SK-N-SH treated with all-trans-retinoic acid at 6 μM for 48 hours (cell line): ENCODE measurements at regions not wholly inside any gene's neighbourhood (a gene's known extent, or its start where the extent isn't known, plus 50 kb on each side); places are given as distances from the start of the nearest gene placed in this dataset.

Experiments used
- ARNTL ChIP-seq: fragments of 450-650 bp; formaldehyde crosslinking; IDR thresholded peaks from 2 replicates; pipeline ENCODE4 v1.5.0; 2020; ENCODE audit warnings: low read depth, mild to moderate bottlenecking, moderate library complexity, borderline replicate concordance
- RARB ChIP-seq: fragments of 250-450 bp; sonication (Bioruptor Pico); IDR thresholded peaks from 2 replicates; pipeline ENCODE4 v1.8.0; 2021; ENCODE audit warnings: mild to moderate bottlenecking, moderate library complexity
- TOX ChIP-seq: fragments of 250-450 bp; sonication (Bioruptor Pico); IDR thresholded peaks from 2 replicates; pipeline ENCODE4 v1.8.0; 2021; ENCODE audit warnings: mild to moderate bottlenecking, moderate library complexity, borderline replicate concordance
- ZC3H10 ChIP-seq: fragments of 250-450 bp; sonication (Bioruptor Pico); IDR thresholded peaks from 2 replicates; pipeline ENCODE4 v1.5.1; 2021; ENCODE audit warnings: mild to moderate bottlenecking, moderate library complexity
- ZFP3 ChIP-seq: fragments of 250-450 bp; sonication (Bioruptor Pico); IDR thresholded peaks from 2 replicates; pipeline ENCODE4 v1.5.0; 2020; ENCODE audit warnings: mild to moderate bottlenecking, moderate library complexity
- ZFP30 ChIP-seq: fragments of 450-650 bp; formaldehyde crosslinking; IDR thresholded peaks from 2 replicates; pipeline ENCODE4 v1.5.0; 2022; ENCODE audit warnings: mild to moderate bottlenecking, moderate library complexity
- TF ChIP-seq, protein P1 (sequence below): fragments of 250-450 bp; sonication (Bioruptor Pico); IDR thresholded peaks from 2 replicates; pipeline ENCODE4 v1.5.0; 2020; ENCODE audit warnings: mild to moderate bottlenecking, moderate library complexity
- TF ChIP-seq, protein P2 (sequence below): fragments of 250-450 bp; sonication (Bioruptor Pico); IDR thresholded peaks from 2 replicates; pipeline ENCODE4 v1.5.1; 2021; ENCODE audit warnings: mild to moderate bottlenecking, moderate library complexity
- TF ChIP-seq, protein P3 (sequence below): fragments of 250-450 bp; sonication (Bioruptor Pico); IDR thresholded peaks from 2 replicates; pipeline ENCODE4 v1.8.0; 2020; ENCODE audit warnings: mild to moderate bottlenecking, moderate library complexity, borderline replicate concordance

DNA sequence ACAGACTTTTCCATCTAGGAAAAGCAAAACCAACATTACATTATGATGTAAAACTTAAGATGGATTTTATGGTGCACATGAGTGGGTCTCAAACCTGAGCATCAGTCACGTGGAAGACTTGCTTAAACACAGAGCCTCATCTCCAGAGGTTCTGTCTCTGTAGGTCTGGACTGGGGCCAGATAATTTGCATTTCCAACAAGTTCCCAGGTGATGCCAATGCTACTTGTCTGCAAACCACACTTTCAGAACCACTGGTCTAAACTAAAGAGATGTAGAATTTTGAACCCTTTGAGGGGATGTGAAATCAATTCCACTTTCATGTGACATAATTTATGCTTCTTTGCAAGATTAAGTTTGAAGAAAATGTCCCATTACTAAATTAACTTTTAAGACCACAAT, 522.8 kb downstream of the MBD2 start:
- TF ChIP-seq, protein P1, sequence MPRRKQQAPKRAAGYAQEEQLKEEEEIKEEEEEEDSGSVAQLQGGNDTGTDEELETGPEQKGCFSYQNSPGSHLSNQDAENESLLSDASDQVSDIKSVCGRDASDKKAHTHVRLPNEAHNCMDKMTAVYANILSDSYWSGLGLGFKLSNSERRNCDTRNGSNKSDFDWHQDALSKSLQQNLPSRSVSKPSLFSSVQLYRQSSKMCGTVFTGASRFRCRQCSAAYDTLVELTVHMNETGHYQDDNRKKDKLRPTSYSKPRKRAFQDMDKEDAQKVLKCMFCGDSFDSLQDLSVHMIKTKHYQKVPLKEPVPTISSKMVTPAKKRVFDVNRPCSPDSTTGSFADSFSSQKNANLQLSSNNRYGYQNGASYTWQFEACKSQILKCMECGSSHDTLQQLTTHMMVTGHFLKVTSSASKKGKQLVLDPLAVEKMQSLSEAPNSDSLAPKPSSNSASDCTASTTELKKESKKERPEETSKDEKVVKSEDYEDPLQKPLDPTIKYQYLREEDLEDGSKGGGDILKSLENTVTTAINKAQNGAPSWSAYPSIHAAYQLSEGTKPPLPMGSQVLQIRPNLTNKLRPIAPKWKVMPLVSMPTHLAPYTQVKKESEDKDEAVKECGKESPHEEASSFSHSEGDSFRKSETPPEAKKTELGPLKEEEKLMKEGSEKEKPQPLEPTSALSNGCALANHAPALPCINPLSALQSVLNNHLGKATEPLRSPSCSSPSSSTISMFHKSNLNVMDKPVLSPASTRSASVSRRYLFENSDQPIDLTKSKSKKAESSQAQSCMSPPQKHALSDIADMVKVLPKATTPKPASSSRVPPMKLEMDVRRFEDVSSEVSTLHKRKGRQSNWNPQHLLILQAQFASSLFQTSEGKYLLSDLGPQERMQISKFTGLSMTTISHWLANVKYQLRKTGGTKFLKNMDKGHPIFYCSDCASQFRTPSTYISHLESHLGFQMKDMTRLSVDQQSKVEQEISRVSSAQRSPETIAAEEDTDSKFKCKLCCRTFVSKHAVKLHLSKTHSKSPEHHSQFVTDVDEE (CRISPR knock-in tag) = no peak
- TF ChIP-seq ZFP3 (CRISPR knock-in tag) (no peak), TOX (CRISPR knock-in tag) (no peak), ARNTL (no peak), RARB (CRISPR knock-in tag) (no peak), ZC3H10 (no peak), ZFP30 (CRISPR knock-in tag) (no peak)
- TF ChIP-seq, protein P2, sequence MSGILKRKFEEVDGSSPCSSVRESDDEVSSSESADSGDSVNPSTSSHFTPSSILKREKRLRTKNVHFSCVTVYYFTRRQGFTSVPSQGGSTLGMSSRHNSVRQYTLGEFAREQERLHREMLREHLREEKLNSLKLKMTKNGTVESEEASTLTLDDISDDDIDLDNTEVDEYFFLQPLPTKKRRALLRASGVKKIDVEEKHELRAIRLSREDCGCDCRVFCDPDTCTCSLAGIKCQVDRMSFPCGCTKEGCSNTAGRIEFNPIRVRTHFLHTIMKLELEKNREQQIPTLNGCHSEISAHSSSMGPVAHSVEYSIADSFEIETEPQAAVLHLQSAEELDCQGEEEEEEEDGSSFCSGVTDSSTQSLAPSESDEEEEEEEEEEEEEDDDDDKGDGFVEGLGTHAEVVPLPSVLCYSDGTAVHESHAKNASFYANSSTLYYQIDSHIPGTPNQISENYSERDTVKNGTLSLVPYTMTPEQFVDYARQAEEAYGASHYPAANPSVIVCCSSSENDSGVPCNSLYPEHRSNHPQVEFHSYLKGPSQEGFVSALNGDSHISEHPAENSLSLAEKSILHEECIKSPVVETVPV (CRISPR knock-in tag) = no peak
- TF ChIP-seq, protein P3, sequence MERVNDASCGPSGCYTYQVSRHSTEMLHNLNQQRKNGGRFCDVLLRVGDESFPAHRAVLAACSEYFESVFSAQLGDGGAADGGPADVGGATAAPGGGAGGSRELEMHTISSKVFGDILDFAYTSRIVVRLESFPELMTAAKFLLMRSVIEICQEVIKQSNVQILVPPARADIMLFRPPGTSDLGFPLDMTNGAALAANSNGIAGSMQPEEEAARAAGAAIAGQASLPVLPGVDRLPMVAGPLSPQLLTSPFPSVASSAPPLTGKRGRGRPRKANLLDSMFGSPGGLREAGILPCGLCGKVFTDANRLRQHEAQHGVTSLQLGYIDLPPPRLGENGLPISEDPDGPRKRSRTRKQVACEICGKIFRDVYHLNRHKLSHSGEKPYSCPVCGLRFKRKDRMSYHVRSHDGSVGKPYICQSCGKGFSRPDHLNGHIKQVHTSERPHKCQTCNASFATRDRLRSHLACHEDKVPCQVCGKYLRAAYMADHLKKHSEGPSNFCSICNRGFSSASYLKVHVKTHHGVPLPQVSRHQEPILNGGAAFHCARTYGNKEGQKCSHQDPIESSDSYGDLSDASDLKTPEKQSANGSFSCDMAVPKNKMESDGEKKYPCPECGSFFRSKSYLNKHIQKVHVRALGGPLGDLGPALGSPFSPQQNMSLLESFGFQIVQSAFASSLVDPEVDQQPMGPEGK (CRISPR knock-in tag) = no peak
